ENCODE measurements at regions not wholly inside any gene's neighbourhood (a gene's known extent, or its start where the extent isn't known, plus 50 kb on each side); places are given as distances from the start of the nearest gene placed in this dataset.

GRCh38 chr10:69750725-69751124 lies 51.0 kb upstream of the COL13A1 start:
- TF ChIP-seq CTCF (IDR thresholded peaks at IDR 0.05) (no peak), POLR2AphosphoS5 (IDR thresholded peaks at IDR 0.05) (no peak)
